NCI-H2029 treated with DMSO at 0.1 percent for 48 hours (cell line): ENCODE measurements at regions not wholly inside any gene's neighbourhood (a gene's known extent, or its start where the extent isn't known, plus 50 kb on each side); places are given as distances from the start of the nearest gene placed in this dataset.

Experiments
- DNase-seq: peaks from one replicate; lab custom pipeline; 2025; lab: John Stamatoyannopoulos, UW

DNA sequence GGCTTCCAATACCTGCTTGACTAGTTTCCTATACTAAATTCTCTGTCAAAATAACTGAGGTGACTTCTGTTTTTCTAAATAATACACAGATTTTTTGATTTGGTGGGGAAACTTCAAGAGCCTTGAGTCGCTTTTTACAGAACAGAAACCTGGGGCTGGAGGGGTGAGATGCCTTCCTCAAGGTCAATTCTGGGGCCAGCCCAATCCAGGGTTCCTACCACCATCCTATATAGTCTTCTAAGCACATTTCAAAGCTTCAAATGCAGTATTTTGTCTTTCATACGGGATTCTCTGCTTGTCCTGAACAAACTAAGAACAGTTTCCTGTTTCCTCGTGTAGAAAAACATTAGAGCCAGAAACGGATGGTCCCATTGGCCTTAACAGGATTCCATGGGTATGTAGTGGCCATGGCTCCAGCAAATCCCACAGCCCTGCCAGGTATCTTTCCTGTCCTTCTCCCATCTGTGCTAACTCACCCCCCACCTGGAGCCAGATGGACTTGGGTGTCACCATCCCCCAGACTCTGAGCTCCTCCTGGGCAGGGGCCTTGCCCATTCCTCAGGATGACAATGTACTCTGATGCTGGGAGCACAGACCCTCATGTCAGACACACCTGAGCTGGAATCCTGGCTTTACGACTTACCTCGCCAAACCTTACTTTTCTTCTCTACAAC lies 146.9 kb downstream of the KLF13 start:
- no peak for DNase-seq

DNA sequence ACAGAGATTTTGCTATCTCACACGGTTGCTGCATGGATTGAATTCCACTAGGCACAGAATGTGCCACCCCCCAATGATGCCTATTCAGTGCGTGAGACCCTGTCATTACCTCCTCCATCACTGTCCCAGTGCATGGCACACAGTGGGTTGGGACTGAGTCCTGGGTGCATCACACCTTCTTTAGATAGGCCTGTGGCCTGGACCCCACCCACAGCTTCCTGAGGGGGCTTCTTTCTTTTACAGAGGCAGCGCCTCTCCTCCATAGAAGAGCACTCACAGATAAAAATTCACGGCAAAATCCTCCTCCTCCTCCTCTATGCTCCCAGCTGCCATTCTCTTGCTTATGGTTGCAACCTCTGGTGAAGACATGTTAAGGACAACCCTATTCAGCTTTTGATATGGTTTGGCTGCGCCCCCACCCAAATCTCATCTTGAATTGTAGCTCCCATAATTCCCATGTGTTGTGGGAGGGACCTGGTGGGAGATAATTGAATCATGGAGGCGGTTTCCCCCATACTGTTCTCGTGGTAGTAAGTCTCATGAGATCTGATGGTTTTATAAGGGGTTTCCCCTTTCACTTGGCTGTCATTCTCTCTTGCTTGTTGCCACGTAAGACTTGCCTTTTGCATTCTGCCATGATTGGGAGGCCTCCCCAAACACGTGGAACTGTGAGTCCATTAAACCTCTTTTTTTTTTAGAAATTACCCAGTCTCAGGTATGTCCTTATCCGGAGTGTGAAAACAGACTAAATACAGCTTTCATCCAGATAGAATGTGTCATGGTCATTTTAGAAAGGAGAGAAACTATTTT lies 147.6 kb downstream of the KLF13 start:
- DNase-seq, result no peak

DNA sequence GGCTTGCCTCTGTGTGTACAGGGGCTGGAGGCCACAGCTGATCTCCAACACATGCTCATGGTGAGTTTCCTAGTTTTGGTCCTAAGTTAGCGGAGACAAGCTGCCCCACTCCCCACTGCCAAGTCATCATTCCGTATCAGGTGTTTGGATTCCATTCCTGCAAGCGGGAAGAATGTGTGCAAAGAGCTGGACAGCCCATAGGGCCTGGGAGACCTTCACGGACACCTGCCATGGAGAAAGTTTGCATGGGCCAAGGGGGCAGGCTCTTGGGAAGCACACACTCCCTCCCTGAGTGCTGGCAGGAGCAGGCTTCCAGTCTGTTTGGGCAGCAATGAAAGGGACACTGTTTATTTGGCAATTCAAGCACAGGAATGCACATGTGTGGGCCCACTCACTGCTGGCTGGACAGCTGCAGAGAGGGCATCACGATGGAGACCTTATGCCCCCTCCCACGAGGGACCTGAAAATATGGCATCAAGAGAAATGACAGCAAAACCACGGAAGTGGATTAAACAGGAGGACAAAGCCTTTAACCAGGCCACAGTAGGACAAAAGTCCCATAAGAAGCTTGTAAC lies 149.7 kb downstream of the KLF13 start:
- no peak for DNase-seq

DNA sequence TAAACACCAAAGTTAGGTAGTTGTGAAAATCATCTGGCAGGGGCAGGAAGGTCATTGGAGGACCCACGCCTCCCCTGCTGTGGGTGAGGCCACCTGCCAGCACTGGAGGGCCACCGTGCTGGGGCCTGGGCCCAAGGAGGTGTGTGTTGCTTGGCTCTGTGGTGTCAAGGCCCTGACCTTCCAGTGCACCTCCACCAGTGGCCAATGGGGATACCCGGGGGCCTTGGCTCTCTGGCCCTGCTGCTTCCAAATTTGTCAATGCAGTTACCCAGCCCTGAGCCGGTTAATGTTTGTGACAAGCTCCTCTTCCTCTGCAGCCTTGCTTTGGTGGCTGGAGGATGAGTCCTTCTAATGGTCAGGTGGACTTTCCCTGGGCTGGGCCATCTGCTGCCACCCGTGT lies 150.2 kb downstream of the KLF13 start:
- no peak for DNase-seq

DNA sequence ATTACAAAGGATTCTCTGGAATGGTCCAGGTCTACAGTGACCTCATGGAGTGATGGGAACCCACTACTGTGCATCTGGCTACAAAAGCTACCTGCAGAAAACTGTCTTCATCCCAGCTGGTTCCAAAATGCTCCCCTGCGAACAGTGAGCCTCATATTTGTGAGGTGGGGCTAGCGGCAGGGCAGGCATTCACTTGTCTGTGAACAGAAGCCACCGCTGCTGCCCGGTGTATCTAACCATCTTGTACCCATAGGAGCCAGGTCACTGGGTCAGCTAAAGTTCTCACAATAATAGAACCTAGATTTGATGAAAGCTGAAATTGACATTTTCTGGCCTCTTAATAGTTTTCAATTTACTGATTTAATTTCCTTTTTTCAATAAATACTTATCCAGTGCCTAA lies 150.7 kb downstream of the KLF13 start:
- no peak for DNase-seq

DNA sequence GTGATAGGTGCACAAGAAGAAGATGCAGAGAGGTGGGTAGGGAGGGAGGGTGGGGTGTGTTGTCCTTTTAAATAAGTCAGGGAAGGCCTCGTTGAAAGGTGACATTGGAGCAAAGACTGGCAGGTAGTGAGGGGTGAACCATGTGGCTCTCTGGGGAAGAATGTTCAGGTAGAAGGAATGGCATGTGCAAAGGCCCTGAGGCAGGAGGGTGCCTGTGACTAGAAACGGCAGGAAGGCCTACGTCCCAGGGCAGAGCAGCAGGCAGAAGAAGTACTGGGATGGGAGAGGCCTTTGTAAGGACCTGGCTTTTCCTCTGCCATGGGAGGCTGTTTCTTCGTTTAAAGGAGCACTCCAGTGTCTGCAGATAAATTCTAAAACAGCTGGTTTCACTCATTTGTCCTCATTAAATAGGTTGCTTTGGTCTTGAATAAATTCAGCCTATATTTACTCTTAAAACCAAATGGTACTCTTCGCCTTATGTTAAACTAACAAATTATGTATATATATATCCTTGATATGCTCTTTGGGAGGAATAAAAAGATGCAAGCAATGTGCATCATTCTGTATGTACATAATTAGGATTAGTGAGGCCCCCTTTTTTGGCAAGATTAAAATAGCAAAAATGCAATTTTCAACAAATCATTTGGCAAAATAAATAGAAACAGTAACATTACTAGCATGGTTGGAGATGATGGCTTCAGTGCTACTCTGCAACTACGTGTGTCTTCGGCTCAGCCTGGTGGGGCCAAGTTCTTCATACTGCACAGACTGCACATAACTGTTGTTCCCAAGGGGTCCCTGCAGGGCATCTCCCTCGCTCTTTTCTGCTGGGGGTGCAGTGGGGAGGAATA lies 151.4 kb downstream of the KLF13 start:
- no peak for DNase-seq

DNA sequence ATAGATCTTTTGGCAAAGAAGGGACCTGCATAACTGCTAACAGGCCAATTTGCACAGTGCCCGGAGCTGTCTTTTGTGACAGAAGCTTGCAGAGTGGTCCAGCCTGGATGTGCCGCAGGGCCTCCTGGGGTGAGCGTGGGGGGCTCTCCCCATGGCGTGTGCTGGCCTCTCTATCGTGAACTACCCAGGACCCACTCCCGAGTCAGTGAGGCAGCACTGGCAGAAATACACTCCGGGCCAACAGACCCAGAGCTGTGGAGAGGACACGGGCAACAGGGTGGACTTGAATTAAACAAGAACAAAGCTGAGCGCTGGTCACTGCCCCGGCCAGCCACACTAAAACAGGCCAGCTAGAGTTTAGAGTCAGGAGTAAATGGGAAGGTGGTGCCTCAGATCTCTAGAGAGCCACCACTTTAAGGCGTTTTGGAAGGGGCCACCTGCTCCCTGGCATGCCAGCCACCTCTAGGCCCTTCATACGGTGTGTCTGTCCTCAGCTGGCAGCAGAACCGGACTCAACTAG lies 152.1 kb downstream of the KLF13 start:
- DNase-seq, result no peak

DNA sequence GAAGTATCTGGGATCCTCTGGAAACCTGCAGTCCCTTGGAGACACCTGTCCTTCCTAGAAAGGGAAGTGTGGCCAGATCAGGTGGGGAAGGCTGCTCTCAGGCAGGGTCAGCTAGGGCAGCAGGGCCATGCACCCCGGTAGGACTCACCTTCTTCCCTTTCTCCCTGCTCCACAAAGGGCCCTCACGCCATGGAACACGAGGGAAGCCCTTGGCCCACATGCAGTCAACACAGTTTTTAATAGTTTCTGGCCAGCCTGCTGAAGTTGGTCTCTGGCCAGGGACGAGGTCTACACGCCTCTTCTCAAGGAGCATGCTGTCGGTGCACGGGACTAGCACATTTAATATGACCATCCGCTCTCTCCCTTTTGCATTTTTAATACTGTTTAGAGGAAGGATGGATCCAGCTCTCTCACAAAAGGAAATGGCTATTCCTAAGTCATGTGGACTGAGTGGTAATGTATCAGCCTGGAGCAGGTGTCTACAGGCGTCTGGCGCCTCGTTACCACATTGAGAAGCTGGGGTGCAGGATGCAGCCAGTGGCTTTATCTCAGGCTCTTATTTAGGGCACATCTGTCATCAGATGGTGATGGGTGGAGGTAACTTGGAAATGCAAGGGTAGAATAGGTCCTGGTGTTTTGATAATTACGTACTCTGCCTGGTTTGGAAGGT lies 153.9 kb downstream of the KLF13 start:
- DNase-seq, result no peak

DNA sequence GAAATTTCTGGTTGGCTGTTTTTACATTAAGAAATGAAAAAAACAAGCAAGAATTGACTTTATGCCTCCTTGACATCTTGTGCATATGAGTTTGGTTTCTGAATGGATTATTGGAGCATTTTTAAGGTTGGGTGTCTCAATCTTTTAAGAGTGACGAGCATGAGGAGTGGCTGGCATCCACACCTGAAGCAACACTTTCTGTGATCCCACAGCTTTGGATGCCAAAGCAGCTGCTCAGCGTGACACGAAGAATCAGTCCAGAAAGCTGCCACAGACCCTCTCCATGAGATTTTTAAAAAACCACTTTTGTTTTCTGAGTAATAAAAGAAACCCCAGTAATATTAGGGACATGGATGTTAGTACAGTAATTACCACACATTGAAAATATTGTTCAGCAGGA lies 154.5 kb downstream of the KLF13 start:
- DNase-seq, result no peak

DNA sequence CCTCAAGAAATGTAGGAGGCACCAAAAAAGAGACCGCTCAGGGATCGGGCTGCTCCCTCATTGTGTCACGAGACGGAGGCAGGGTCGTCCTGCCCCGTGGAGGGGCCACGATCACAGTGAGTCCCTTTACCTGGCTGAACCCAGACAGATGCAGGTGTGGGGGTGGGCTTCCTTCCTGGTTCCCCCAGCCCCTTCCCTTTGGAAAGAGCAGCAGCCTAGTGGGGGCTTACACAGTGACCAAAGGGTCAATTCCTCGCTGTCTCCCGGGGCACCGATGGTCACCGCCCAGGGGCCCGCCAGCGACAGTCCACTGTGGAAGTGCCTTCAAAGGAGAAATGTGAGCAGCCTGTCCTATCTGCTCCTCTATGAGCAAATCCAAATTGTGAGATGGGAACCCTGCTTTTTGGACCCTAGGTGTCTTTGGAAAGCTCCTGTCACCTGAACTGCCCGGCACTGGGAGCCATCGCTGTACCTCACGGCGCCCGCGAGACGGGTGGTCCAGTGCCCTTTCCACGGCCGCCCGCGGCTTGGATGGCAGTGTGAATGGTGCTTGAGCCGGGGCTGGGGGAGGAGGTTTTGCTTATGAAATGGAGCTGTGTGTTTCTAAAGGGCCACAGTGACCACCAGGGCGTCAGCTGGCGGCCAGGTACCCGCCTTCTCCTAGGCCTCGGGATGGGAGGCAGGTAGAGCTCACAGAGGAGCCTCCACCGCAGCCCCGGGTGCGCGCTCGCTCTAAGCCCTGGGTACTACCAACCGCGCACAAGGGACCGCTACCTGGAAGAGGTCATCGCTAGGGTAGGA lies 155.7 kb downstream of the KLF13 start:
- DNase-seq, result no peak

DNA sequence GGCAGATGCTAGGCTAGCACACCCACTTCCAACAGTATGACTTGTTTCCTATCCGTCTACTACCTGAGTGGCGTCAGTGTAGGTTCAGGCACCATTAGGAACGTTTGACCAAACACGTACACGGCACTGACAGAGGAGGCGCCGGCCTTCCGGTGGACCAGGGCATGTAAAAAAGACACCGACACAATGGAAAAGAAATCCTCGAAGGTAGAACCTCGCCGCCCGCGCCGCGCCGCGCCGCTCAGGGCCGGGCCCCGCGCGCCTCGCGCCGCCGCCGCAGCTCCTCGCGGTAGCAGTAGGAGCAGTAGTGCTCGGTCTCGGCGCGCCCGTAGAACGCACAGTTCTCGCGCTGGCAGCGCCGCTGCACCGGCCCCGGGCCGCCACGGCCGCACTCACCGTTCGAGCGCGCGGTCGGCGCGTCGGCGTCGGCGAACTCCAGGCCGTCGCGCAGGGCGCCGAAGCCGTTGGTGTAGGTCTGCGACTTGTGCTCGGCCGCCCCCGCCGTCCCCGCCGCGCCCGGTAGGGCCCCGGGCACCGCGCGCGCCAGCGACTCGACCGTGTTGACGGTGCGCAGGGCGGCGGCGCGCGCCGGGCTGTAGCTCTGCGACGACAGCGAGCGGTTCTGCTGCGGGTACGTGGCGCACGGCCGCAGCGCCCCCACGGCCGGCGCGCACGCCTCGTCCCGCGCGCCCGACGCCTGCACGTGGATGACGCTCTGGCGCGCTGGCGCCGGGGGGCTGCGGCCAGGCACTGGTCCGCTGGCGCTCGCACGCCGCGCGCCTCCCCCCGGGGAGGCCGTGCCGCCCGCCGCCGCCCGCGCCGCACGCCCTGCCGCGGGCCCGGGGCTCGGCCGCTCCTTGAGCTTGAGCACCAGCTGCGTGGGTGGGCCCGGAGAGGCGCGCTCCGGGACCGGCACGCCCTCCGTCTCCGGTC lies 156.7 kb downstream of the KLF13 start:
- DNase-seq, result no peak

DNA sequence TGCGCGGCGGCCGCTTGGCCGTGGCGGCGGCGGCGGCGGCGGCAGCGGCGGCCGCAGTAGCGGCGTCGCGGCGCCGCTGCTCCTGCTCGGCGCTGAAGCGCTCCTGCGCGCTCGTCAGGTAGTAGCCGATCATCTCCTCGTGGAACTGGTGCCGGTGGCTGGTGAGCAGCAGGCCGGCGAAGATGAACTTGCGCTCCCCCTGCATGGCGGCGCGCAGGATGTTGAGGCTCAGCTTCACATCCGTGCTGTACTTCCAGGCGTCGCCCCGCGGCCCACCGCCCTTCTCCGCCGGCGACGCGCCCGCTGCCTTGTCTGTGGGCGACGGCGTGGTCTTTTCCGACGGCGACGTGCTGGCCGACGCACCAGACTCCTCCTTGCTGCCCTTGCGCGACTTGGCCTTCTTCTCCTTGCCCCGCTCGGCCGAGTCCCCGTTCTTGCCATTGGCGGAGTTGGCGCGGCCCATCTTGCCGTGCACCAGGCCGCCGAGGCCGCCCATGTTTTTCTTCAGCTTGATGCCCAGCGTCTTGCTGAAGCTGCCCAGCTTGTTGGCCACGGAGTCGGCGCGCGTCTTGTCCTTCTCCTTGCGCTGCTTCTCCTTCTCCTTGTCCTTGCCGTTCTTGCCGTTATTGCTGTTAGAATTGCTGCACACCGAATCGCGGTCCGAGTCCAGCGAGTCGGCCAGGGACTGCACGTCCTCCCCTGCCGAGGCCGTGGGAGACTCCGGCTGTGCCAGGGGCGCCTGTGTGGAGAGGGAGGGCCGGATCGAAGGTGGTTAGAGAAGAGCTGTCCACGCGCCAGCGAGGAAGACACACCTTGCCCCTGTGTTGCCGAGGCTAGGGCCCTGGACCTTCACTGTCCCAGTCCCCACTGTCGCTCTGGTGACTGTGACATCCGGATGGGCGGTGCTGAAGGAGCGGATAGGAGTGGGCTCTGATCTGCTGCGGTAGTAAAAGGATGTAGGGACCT lies 157.6 kb downstream of the KLF13 start:
- no peak for DNase-seq

DNA sequence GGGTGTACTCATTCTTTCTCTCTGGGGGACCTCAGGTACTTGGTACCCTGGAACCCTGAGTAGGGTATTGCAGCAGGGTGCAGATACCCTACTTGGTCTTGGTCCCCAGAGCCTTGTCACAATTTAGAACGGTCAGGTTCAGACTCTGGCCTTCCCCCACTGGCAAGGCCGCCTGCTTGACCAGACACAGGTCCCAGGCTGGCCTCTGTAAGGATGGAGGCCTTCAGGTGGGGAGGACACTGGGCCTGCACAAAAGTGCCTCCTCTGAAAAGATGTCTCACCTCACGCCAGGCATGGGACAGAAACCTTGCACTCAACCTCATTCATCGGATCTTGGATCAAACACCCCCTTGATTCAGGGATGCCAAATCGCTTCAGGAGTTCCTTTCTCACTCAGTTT lies 158.4 kb downstream of the KLF13 start:
- DNase-seq, result no peak

DNA sequence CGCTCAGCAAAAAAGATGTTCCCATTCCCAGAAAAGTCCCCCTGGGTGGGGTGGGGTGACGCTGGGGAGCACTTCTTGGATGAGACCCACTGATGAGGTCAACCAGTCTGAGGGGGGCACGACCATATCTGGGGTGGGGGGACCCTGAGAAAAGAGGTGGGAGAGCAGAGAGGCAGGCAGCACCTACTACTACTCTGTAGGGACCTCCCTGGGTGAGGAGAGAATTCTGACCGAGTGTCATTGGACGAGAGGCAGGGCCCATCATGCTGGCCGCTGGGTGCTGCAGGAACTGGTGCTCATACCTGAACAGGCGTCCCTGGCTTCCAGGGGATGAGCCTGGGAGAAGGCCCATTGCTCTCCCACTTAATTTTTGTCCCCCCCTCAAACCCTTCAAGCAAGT lies 158.8 kb downstream of the KLF13 start:
- no peak for DNase-seq

DNA sequence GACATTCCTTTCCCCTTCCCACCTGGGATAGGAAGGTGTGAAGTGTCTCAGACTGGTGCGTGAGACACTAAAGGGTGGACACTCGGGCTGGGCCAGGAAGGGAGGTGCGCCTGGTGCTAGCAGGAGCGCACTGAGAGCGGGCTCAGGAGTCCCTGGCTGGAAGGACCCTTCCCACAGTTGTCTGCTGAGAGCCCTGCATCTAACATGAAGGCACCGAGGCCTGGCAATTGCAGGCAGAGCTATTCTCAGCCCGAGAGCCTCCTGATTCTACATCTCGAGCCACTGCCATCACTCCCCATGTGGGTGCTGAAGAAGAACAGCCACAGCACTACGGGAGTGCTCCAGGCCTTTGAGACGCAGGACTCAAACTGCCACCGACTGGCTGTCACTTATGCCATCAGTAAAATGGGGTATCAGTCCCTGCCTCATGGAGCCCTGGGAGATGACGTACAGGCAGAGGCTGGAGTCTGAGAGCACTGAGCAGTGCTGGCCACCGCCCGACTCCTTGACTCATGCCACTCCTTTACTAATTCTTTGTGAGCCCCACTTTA lies 159.4 kb downstream of the KLF13 start:
- no peak for DNase-seq

DNA sequence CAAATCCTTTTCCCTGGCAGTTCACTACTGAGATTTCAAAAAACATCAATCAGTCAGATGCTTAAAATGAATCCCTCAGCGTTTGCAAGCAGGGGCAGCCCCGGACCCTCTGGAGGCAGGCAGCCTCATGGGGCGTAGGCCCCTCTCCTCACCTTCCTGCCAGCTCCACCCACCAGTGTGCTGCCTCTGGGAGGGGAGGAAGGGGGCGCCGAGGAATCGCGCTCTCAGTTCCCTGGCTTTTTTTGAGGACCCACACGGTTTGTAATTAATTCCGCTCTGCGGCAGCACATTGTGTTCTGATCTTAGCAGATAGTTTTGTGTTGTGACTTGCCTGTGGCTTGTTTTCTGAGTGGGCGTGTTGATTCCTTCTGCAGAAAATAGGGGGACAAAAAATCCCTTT lies 159.9 kb downstream of the KLF13 start:
- no peak for DNase-seq

DNA sequence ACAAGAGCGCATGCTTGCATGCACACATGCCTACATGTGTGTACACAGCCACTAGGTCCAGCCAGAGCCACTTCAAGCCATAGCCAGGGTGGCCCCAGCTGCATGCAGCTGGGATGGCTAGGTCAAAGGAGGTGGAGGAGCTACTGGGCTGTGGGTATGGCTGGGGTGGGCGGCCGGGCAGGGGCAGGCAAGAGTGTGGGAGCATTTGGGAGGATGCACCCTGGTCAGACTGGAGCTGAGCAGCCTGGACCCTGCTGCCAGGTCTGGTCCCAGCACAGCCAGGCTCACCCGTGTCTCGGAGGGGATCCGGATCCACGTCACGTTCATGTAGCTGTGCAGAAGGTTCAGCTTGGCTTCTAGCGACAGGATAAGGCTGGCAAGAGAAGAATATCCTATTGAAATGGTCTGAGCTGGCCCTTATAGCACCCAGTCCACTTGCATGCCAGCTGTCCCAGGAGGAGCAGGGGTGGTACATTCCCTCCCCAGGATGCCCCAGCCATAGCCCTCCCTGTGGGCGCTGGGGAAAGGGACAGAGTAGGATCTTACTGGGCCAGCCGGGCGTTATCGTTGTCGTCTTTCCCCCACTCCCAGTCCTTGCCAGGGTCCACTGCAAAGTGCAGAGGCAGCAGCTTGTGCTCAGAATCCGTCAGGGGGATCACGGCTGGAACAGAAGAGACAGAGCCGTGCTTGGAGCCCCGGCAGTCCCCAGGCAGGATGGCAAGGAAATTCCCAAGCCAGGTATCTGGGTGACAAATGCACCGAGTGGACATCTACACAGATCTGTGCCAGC lies 160.5 kb downstream of the KLF13 start:
- no peak for DNase-seq
